IPS-NIHi11 (cell line): ENCODE measurements at regions not wholly inside any gene's neighbourhood (a gene's known extent, or its start where the extent isn't known, plus 50 kb on each side); places are given as distances from the start of the nearest gene placed in this dataset.

Experiments
- DNase-seq: peaks from one replicate; pipeline ENCODE4 v3.0.0; 2012; ENCODE audit warnings: mixed read lengths, low spot score

DNA sequence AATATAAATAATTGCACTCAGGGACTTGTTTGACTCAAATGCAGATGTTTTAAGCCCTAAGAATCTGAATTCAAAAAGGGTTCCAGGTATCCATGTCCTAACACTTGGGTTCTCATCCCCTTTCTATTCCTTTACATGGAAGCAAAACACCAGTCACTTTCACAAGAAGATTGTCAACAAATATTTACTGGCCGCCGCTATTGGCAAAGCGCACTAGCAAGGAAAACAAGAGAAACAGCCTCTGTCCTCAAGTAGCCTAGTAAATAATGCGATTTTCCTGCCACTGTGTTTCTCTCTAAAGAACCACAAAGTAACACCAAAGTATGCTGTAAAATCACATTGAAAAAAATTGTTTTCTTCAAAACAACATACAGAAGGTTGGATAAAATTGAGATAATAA, 66.7 kb upstream of the EZH2 start:
- no peak for DNase-seq

- no peak for DNase-seq
These were observed 61.1 kb upstream of the EZH2 start for GRCh38 chr7:148944935-148945934.

- DNase-seq: peak; percentile 45
These were observed 57.6 kb upstream of the EZH2 start for GRCh38 chr7:148941598-148942275.

GRCh38 chr7:148940702-148941597, 56.9 kb upstream of the EZH2 start:
- peak; percentile 65 for DNase-seq

- no peak for DNase-seq
These were observed 55.2 kb upstream of the EZH2 start for GRCh38 chr7:148939128-148939755.

DNA sequence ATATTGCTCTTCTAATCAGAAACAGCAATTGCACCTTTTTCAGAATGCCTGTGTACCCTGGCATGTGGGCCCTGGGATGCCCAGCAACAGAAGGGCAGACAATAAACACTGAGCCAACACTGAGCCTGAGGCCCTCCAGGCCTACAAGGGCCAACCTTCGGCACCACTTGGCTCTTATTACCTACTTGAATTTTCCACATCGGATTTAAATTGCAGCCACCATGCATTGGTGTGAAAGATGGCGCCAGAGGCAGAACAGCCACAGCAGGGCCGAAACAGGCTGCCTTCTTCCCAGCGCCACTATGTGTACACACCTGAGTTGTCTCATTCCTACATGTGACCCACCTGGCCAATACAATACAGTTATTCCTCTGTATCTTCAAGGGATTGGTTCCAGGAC, 51.4 kb upstream of the EZH2 start:
- no peak for DNase-seq
